GM15510 (cell line): ENCODE measurements at regions not wholly inside any gene's neighbourhood (a gene's known extent, or its start where the extent isn't known, plus 50 kb on each side); places are given as distances from the start of the nearest gene placed in this dataset.

Experiments used
- POLR2A ChIP-seq: IDR thresholded peaks from 3 replicates; pipeline ENCODE4 v1.6.1; 2011; ENCODE audit warnings: borderline replicate concordance; ENCODE audit not compliant: insufficient read length; ENCODE audit errors: extremely low read depth

GRCh38 chrX:5490786-5491563 is 737.7 kb downstream of the NLGN4X start:
- no peak for TF ChIP-seq POLR2A

- no peak for TF ChIP-seq POLR2A
Measured at GRCh38 chrX:5474282-5474681, 754.4 kb downstream of the NLGN4X start.

GRCh38 chrX:5458300-5458842 is 770.3 kb downstream of the NLGN4X start:
- TF ChIP-seq POLR2A, result no peak

- no peak for TF ChIP-seq POLR2A
Measured at GRCh38 chrX:5449323-5449722, 779.3 kb downstream of the NLGN4X start.

- TF ChIP-seq POLR2A, result no peak
Measured at GRCh38 chrX:5431823-5432222, 796.8 kb downstream of the NLGN4X start.

- TF ChIP-seq POLR2A, result no peak
Measured at GRCh38 chrX:5425119-5425518, 803.5 kb downstream of the NLGN4X start.

- no peak for TF ChIP-seq POLR2A
Measured at GRCh38 chrX:5417381-5417780, 811.3 kb downstream of the NLGN4X start.

GRCh38 chrX:5415738-5416137 is 812.9 kb downstream of the NLGN4X start:
- TF ChIP-seq POLR2A, result no peak

- TF ChIP-seq POLR2A, result no peak
Measured at GRCh38 chrX:5409106-5409505, 819.6 kb downstream of the NLGN4X start.

GRCh38 chrX:5402461-5402860 is 826.2 kb downstream of the NLGN4X start:
- no peak for TF ChIP-seq POLR2A

GRCh38 chrX:5399403-5399802 is 829.3 kb downstream of the NLGN4X start:
- TF ChIP-seq POLR2A, result no peak

GRCh38 chrX:5397409-5397808 is 831.3 kb downstream of the NLGN4X start:
- TF ChIP-seq POLR2A, result no peak

GRCh38 chrX:5390376-5390775 is 838.3 kb downstream of the NLGN4X start:
- TF ChIP-seq POLR2A, result no peak

- TF ChIP-seq POLR2A, result no peak
Measured at GRCh38 chrX:5388087-5388486, 840.6 kb downstream of the NLGN4X start.

GRCh38 chrX:5380426-5380825 is 848.2 kb downstream of the NLGN4X start:
- no peak for TF ChIP-seq POLR2A

GRCh38 chrX:5341902-5342301 is 886.8 kb downstream of the NLGN4X start:
- no peak for TF ChIP-seq POLR2A
